ENCODE measurements at regions not wholly inside any gene's neighbourhood (a gene's known extent, or its start where the extent isn't known, plus 50 kb on each side); places are given as distances from the start of the nearest gene placed in this dataset.
A peak's percentile ranks its signal among the peaks of the same experiment; 100 is the strongest.

- TF ChIP-seq GATA1 (IDR thresholded peaks at IDR 0.05; ENCODE audit: low read depth, low read length): no peak
- no peak for TF ChIP-seq POLR2A (IDR thresholded peaks at IDR 0.05; ENCODE audit: low read length)
- DNase-seq: no peak
These were observed 72.2 kb upstream of the FBRSL1 start for GRCh38 chr12:132417741-132418140.

GRCh38 chr12:132416827-132417226, 73.1 kb upstream of the FBRSL1 start:
- TF ChIP-seq POLR2A (IDR thresholded peaks at IDR 0.05; ENCODE audit: low read length): no peak
- no peak for TF ChIP-seq GATA1 (IDR thresholded peaks at IDR 0.05; ENCODE audit: low read depth, low read length)
- no peak for DNase-seq

- DNase-seq: no peak
- TF ChIP-seq GATA1 (IDR thresholded peaks at IDR 0.05; ENCODE audit: low read depth, low read length) (no peak), POLR2A (IDR thresholded peaks at IDR 0.05; ENCODE audit: low read length) (no peak)
These were observed 73.8 kb upstream of the FBRSL1 start for GRCh38 chr12:132416121-132416673.

GRCh38 chr12:132415327-132416120, 74.4 kb upstream of the FBRSL1 start:
- no peak for TF ChIP-seq POLR2A (IDR thresholded peaks at IDR 0.05; ENCODE audit: low read length)
- no peak for TF ChIP-seq GATA1 (IDR thresholded peaks at IDR 0.05; ENCODE audit: low read depth, low read length)
- DNase-seq: no peak

- TF ChIP-seq GATA1 (IDR thresholded peaks at IDR 0.05; ENCODE audit: low read depth, low read length) (no peak), POLR2A (IDR thresholded peaks at IDR 0.05; ENCODE audit: low read length) (no peak)
- peak; percentile 66 to 82 for DNase-seq
These were observed 75.2 kb upstream of the FBRSL1 start for GRCh38 chr12:132414634-132415326.

GRCh38 chr12:132413931-132414588, 75.9 kb upstream of the FBRSL1 start:
- DNase-seq: peak in 1 of 2 experiments; percentile 9
- TF ChIP-seq POLR2A (IDR thresholded peaks at IDR 0.05; ENCODE audit: low read length): no peak
- TF ChIP-seq GATA1 (IDR thresholded peaks at IDR 0.05; ENCODE audit: low read depth, low read length): no peak

- DNase-seq: no peak
- TF ChIP-seq POLR2A (IDR thresholded peaks at IDR 0.05; ENCODE audit: low read length) (no peak), GATA1 (IDR thresholded peaks at IDR 0.05; ENCODE audit: low read depth, low read length) (no peak)
These were observed 78.5 kb upstream of the FBRSL1 start for GRCh38 chr12:132411457-132411856.

- DNase-seq: no peak
- TF ChIP-seq POLR2A (IDR thresholded peaks at IDR 0.05; ENCODE audit: low read length) (no peak), GATA1 (IDR thresholded peaks at IDR 0.05; ENCODE audit: low read depth, low read length) (no peak)
These were observed 79.1 kb upstream of the FBRSL1 start for GRCh38 chr12:132410849-132411248.

GRCh38 chr12:132410296-132410625, 79.7 kb upstream of the FBRSL1 start:
- no peak for DNase-seq
- no peak for TF ChIP-seq POLR2A (IDR thresholded peaks at IDR 0.05; ENCODE audit: low read length)
- no peak for TF ChIP-seq GATA1 (IDR thresholded peaks at IDR 0.05; ENCODE audit: low read depth, low read length)

GRCh38 chr12:132409495-132410295, 80.3 kb upstream of the FBRSL1 start:
- no peak for TF ChIP-seq POLR2A (IDR thresholded peaks at IDR 0.05; ENCODE audit: low read length)
- TF ChIP-seq GATA1 (IDR thresholded peaks at IDR 0.05; ENCODE audit: low read depth, low read length): no peak
- DNase-seq: no peak

GRCh38 chr12:132408626-132409494, 79.5 kb upstream of the GALNT9 start:
- DNase-seq: no peak
- TF ChIP-seq POLR2A (IDR thresholded peaks at IDR 0.05; ENCODE audit: low read length) (no peak), GATA1 (IDR thresholded peaks at IDR 0.05; ENCODE audit: low read depth, low read length) (no peak)

GRCh38 chr12:132407992-132408391, 78.6 kb upstream of the GALNT9 start:
- TF ChIP-seq GATA1 (IDR thresholded peaks at IDR 0.05; ENCODE audit: low read depth, low read length) (no peak), POLR2A (IDR thresholded peaks at IDR 0.05; ENCODE audit: low read length) (no peak)

More at GRCh38 chr12:132407992-132408391, 78.6 kb upstream of the GALNT9 start:
- no peak for DNase-seq

All from erythroblast (primary cell).